Sigmoid colon (tissue), 4 donors: ENCODE measurements at regions not wholly inside any gene's neighbourhood (a gene's known extent, or its start where the extent isn't known, plus 50 kb on each side); places are given as distances from the start of the nearest gene placed in this dataset.

Experiments used
- EP300 ChIP-seq, 4 donors: sonication (generic); formaldehyde crosslinking; IDR thresholded peaks; one replicate each; pipeline ENCODE4 v1.6.1; 2017; ENCODE audit warnings: antibody characterized with exemption in 4 of 4
- POLR2A ChIP-seq, 2 donors: fragments of 450-650 bp; IDR thresholded peaks; one replicate each; pipeline ENCODE4 v1.6.1; 2016; ENCODE audit warnings: antibody characterized with exemption in 2 of 2, mild to moderate bottlenecking in 2 of 2, moderate library complexity in 2 of 2
- POLR2AphosphoS5 ChIP-seq, 4 donors: sonication (generic); formaldehyde crosslinking; IDR thresholded peaks; one replicate each; pipeline ENCODE4 v1.6.1; 2017; ENCODE audit warnings: antibody characterized with exemption in 4 of 4
- TF ChIP-seq, protein P1 (sequence below), 4 experiments: fragments of 450-650 bp in 3 of 4; fragments of 200-600 bp in 1 of 4; IDR thresholded peaks; one replicate each; pipeline ENCODE4 v1.5.1; 2016 to 2019; ENCODE audit warnings: antibody characterized with exemption in 4 of 4, mild to moderate bottlenecking in 3 of 4, moderate library complexity in 2 of 4

DNA sequence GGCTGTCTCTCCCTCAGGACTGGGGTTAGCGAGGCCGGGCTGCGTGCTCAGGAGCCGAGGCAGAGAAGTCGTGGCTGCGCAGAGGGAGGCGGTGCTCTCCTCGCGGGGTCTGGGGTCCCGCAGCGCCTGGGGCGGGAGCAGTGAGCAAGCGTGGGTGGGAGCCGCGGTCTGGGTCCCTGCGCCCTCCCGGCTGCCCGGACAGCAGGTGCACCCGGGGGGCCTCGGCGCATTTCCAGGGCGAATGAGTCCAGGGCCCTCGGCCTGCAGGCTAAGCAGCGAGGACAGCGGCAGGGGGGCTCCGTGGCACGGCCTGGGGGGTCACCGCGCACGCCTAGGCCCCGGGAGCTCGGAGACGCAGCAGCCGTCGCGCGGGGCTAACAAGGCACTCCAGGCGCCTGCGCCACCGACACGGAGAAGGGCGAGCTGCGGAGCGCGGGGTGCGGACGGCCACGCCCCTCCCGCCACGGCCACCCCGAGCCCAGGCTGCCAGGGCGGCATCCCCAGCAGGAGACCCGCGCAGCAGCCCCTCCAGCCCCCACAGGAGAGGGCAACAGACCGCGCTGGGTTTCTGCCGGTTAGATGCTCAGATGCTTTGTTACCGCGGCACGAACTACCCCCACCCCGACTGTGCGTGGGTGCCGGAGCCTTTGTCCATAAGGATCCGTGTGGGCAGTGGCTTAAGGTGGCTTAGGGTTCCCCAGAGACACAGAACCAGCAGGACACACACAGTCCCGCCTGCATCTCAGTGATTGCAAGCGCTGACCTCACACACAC, 117.7 kb upstream of the C14orf180 start:
- TF ChIP-seq EP300 (IDR thresholded peaks at IDR 0.05) (no peak), POLR2A (IDR thresholded peaks at IDR 0.05) (no peak), POLR2AphosphoS5 (IDR thresholded peaks at IDR 0.05) (no peak)
- TF ChIP-seq, protein P1, sequence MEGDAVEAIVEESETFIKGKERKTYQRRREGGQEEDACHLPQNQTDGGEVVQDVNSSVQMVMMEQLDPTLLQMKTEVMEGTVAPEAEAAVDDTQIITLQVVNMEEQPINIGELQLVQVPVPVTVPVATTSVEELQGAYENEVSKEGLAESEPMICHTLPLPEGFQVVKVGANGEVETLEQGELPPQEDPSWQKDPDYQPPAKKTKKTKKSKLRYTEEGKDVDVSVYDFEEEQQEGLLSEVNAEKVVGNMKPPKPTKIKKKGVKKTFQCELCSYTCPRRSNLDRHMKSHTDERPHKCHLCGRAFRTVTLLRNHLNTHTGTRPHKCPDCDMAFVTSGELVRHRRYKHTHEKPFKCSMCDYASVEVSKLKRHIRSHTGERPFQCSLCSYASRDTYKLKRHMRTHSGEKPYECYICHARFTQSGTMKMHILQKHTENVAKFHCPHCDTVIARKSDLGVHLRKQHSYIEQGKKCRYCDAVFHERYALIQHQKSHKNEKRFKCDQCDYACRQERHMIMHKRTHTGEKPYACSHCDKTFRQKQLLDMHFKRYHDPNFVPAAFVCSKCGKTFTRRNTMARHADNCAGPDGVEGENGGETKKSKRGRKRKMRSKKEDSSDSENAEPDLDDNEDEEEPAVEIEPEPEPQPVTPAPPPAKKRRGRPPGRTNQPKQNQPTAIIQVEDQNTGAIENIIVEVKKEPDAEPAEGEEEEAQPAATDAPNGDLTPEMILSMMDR (IDR thresholded peaks at IDR 0.05), result no peak
